ENCODE measurements at regions not wholly inside any gene's neighbourhood (a gene's known extent, or its start where the extent isn't known, plus 50 kb on each side); places are given as distances from the start of the nearest gene placed in this dataset.
"Not testable (repeated sequence)": the region's sequence is repeated elsewhere in the genome, so short reads cannot be mapped to it uniquely, and the experiment has no call there.

DNA sequence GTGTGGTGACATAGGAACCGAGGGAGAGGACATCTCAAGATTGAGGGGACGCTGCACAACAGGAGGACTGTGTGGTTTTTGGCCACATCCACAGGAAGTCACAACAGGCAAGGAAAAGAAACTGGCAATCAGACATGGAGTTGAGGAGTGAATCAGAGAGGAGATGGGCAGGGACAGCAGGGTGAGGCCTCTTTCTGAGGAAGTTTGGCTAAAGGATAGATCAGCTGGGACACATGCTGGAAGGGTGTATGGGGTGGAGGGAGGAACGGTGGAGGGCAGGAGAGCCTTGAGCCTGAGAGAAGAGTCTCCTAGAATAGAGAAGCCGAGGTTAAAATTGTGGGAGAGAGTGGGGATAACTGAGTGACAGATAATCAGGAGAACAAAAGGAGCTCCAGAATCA lies 75.1 kb upstream of the CIDEA start:
- H3K4me3 ChIP-seq (ENCODE audit: low read length): not testable (repeated sequence)

DNA sequence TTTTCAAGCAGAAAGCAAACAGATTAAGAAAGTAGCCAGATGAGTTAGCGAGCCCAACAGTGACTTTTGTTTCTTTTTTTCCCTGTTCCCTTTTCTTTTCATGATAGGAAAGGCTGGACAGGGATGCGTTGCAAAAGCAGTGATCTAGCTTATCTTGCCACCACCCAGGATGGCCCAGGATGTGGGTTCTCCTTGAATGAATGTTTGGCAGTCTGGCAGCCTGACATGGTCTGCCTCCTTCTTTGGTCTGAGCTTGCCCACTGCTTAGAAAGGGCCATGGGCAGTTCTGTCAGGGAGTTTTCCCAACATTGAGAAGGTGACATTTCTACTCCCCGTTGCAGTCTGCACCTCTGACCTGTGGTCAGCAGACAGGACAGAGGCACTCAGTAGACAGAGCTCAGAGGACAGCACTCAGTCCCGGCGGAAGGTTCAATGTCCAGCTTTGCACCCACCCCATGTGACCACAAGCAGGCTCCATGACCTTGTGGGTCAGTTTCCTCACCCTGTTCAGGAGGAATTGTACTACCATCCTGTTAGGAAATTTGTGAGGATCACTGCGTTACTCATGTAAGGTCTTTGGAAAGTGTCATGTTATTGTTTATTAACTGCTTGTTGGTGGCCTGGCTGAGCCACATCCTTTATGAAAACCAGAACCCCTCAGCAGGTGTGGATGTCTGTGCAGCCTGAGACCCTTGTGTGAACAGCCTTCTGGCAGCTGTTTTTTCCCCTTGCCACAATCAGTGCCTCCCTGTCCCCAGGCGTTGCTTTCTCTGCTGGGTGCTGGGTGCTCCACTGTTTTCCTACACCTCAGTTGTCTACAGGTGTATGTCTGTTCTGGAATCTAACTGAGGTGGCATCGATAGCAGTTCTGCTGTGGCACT lies 74.2 kb upstream of the CIDEA start:
- H3K4me3 ChIP-seq (ENCODE audit: low read length); DNase-seq (ENCODE audit: low read depth): not testable (repeated sequence)

More for the DNA sequence above, 75.1 kb upstream of the CIDEA start:
- DNase-seq (ENCODE audit: low read depth): not testable (repeated sequence)

DNA sequence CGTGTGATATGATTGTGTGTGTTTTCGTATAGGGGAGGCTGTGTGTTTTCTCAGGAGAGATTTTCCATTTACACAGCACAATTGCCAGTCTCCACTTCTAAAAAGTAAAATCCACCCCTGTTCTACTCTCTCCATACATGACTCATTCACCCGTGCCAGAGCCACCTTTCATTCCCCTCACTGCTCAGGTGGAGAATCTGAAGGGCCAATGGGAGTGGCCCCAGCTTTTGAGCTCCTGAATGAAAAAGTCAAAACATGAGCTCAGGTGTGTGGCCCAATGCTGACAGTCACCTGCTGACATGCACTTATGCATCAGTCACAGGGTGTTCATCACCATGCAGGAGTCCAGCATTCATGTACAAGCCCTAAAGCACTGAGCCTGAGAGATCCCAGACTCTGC lies 55.4 kb upstream of the CIDEA start:
- not testable (repeated sequence) for H3K4me3 ChIP-seq (ENCODE audit: low read length)
- peak; percentile 25 for DNase-seq (ENCODE audit: low read depth)

DNA sequence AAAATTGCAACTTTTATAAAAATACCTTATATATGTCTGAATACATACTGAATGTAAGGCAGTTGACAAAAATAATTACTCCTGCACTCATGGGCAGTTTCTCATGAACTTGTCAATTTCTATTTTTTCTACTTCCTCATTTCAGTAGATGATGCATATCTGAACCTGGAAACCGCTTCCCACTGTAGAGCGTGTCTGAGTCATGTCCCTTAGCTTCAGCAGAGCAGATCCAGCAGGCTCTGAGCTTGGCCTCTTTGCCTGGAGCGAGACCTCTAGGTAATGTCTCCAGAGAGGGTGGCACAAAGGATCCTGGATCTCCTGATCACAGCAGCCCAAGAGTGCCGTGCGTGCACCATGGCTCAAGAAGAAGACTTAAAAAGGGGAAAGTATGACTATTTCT lies 54.0 kb upstream of the CIDEA start:
- peak; percentile 42 for DNase-seq (ENCODE audit: low read depth)
- not testable (repeated sequence) for H3K4me3 ChIP-seq (ENCODE audit: low read length)

Measured in epithelial cell of esophagus (primary cell).